ENCODE measurements at regions not wholly inside any gene's neighbourhood (a gene's known extent, or its start where the extent isn't known, plus 50 kb on each side); places are given as distances from the start of the nearest gene placed in this dataset.

DNA sequence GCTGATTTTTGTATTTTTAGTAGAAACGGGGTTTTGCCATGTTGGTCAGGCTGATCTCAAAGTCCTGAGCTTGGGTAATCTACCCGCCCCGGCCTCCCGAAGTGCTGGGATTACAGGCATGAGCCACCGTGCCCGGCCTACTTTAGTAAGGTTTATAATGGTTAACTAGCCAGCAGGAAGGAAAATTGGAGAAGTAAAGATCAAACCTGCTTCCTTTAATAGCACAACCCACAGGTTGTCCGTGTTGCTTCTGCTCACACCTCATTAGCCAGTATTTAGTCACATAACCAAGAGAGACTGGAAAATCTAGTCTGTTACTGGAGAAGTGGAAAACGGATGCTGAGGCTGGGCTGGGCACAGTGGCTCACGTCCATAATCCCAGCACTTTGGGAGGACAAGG lies 51.9 kb upstream of the TBL1XR1 start:
- no peak for TF ChIP-seq CTCF (IDR thresholded peaks at IDR 0.05)
- Histone ChIP-seq H3K9me3 (no peaks in the 10 kb centered on the region), H3K36me3 (no peaks in the 10 kb centered on the region), H3K4me3 (ENCODE audit: low read depth in 1 of 2, low read length in 1 of 2) (no peak overlapping the region), H3K27me3 (no peaks in the 10 kb centered on the region), H3K4me1 (ENCODE audit: control insufficient read depth in 1 of 2, insufficient read depth in 1 of 2, low read depth in 1 of 2, low read length in 1 of 2) (peaks cover 11 to 19% of the 10 kb centered on the region in 2 experiments), H3K27ac (peak overlapping the region; percentile 30)

- TF ChIP-seq CTCF (IDR thresholded peaks at IDR 0.05) = no peak
- H3K27ac ChIP-seq = no peak overlapping the region
- H3K4me1 ChIP-seq (ENCODE audit: control insufficient read depth in 1 of 2, insufficient read depth in 1 of 2, low read depth in 1 of 2, low read length in 1 of 2) = peaks cover 11 to 19% of the 10 kb centered on the region in 2 experiments
- H3K36me3 ChIP-seq = no peaks in the 10 kb centered on the region
- no peak overlapping the region for H3K4me3 ChIP-seq (ENCODE audit: low read depth in 1 of 2, low read length in 1 of 2)
- no peaks in the 10 kb centered on the region for H3K27me3 ChIP-seq
- H3K9me3 ChIP-seq = no peaks in the 10 kb centered on the region
These were observed 52.9 kb upstream of the TBL1XR1 start for GRCh38 chr3:177250151-177250550.

GRCh38 chr3:177251755-177252154 lies 54.5 kb upstream of the TBL1XR1 start:
- Histone ChIP-seq H3K27ac (peak overlapping the region; percentile 74), H3K4me1 (ENCODE audit: control insufficient read depth in 1 of 2, insufficient read depth in 1 of 2, low read depth in 1 of 2, low read length in 1 of 2) (peaks cover 11 to 19% of the 10 kb centered on the region in 2 experiments), H3K9me3 (no peaks in the 10 kb centered on the region), H3K27me3 (no peaks in the 10 kb centered on the region), H3K4me3 (ENCODE audit: low read depth in 1 of 2, low read length in 1 of 2) (no peak overlapping the region), H3K36me3 (no peaks in the 10 kb centered on the region)
- TF ChIP-seq CTCF (IDR thresholded peaks at IDR 0.05) = no peak

DNA sequence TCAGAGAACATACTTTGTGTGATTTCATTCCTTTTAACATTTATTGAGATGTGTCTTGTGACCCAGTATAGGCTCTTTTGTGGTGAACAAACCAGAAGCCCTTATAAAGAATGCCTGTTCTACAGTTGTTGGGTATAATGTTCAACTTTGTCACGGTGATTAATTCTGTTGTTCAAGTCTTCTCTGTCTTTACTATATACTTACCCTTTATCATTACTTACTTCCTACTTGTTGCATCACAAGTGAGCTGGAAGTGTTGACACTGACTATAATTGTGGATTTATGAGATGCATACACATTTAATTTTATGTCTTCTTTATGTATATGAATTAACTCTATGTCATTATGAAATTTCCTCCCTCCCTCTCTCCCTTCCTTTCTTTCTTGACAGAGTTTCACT lies 59.7 kb upstream of the TBL1XR1 start:
- H3K27ac ChIP-seq = no peak overlapping the region
- H3K4me3 ChIP-seq (ENCODE audit: low read depth in 1 of 2, low read length in 1 of 2) = no peak overlapping the region
- no peak for TF ChIP-seq CTCF (IDR thresholded peaks at IDR 0.05)
- no peaks in the 10 kb centered on the region for H3K36me3 ChIP-seq
- no peaks in the 10 kb centered on the region for H3K9me3 ChIP-seq
- no peaks in the 10 kb centered on the region for H3K27me3 ChIP-seq
- peaks cover 2 to 4% of the 10 kb centered on the region in 2 experiments for H3K4me1 ChIP-seq (ENCODE audit: control insufficient read depth in 1 of 2, insufficient read depth in 1 of 2, low read depth in 1 of 2, low read length in 1 of 2)

DNA sequence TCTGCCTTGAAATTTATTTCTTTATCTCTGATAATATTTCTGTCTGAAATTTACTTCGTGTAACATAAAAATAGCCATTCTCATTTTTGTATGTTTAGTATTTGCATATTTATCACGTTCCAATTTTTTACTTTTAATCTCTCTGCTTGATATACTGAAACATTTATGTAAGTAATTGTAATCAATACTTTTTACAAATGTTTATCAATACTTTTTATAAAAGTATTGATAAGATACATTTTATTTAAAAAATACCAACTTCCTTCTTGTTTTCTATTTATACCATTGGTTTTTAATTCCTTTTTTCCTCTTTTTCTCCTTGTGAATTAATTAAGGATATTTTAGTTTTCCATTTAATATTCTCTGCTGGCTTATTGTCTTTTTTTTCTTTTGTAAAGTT lies 60.3 kb upstream of the TBL1XR1 start:
- Histone ChIP-seq H3K4me3 (ENCODE audit: low read depth in 1 of 2, low read length in 1 of 2) (no peak overlapping the region), H3K9me3 (no peaks in the 10 kb centered on the region), H3K4me1 (ENCODE audit: control insufficient read depth in 1 of 2, insufficient read depth in 1 of 2, low read depth in 1 of 2, low read length in 1 of 2) (no peaks in the 10 kb centered on the region), H3K36me3 (no peaks in the 10 kb centered on the region), H3K27me3 (no peaks in the 10 kb centered on the region), H3K27ac (no peak overlapping the region)
- TF ChIP-seq CTCF (IDR thresholded peaks at IDR 0.05) = no peak

GRCh38 chr3:177262396-177262795 lies 65.1 kb upstream of the TBL1XR1 start:
- Histone ChIP-seq H3K9me3 (no peaks in the 10 kb centered on the region), H3K27me3 (no peaks in the 10 kb centered on the region), H3K36me3 (no peaks in the 10 kb centered on the region), H3K27ac (no peak overlapping the region), H3K4me1 (ENCODE audit: control insufficient read depth in 1 of 2, insufficient read depth in 1 of 2, low read depth in 1 of 2, low read length in 1 of 2) (no peaks in the 10 kb centered on the region), H3K4me3 (ENCODE audit: low read depth in 1 of 2, low read length in 1 of 2) (no peak overlapping the region)
- no peak for TF ChIP-seq CTCF (IDR thresholded peaks at IDR 0.05)
